RWPE2 (cell line): ENCODE measurements at regions not wholly inside any gene's neighbourhood (a gene's known extent, or its start where the extent isn't known, plus 50 kb on each side); places are given as distances from the start of the nearest gene placed in this dataset.

Experiments
- ATAC-seq: fragments of 200-7000 bp; cut with Tn5 transposase; 3 replicates; pipeline ENCODE4 v1.9.1; 2021; ENCODE audit warnings: low read depth
- DNase-seq: peaks from one replicate; pipeline ENCODE4 v3.0.0-alpha.2; 2020; ENCODE audit warnings: low spot score
- H3K27ac ChIP-seq: fragments of 450-650 bp; 2 replicates; pipeline ENCODE4 v1.5.1; 2017; ENCODE audit warnings: mild to moderate bottlenecking; ENCODE audit not compliant: poor library complexity, severe bottlenecking
- H3K27me3 ChIP-seq: fragments of 250-450 bp; sonication (Bioruptor Pico); 2 replicates; pipeline ENCODE4 v1.5.1; 2021; ENCODE audit warnings: mild to moderate bottlenecking, moderate library complexity; ENCODE audit not compliant: insufficient read depth, poor library complexity, severe bottlenecking
- H3K36me3 ChIP-seq: fragments of 250-450 bp; sonication (Bioruptor Pico); 2 replicates; pipeline ENCODE4 v1.5.1; 2020; ENCODE audit warnings: low read depth, mild to moderate bottlenecking, moderate library complexity
- H3K4me1 ChIP-seq: fragments of 250-450 bp; sonication (Bioruptor Pico); 2 replicates; pipeline ENCODE4 v1.5.1; 2021; ENCODE audit warnings: mild to moderate bottlenecking, moderate library complexity; ENCODE audit not compliant: insufficient read depth, poor library complexity, severe bottlenecking
- H3K4me3 ChIP-seq: fragments of 250-450 bp; sonication (Bioruptor Pico); 2 replicates; pipeline ENCODE4 v1.5.1; 2021; ENCODE audit warnings: mild to moderate bottlenecking, moderate library complexity; ENCODE audit not compliant: severe bottlenecking
- H3K9me3 ChIP-seq: fragments of 250-450 bp; sonication (Bioruptor Pico); 2 replicates; pipeline ENCODE4 v1.5.1; 2021; ENCODE audit warnings: mild to moderate bottlenecking, moderate library complexity; ENCODE audit not compliant: severe bottlenecking
- CTCF ChIP-seq: fragments of 450-650 bp; IDR thresholded peaks from one replicate; pipeline ENCODE4 v1.5.1; 2017; ENCODE audit warnings: mild to moderate bottlenecking, moderate library complexity; ENCODE audit not compliant: poor library complexity, severe bottlenecking

DNA sequence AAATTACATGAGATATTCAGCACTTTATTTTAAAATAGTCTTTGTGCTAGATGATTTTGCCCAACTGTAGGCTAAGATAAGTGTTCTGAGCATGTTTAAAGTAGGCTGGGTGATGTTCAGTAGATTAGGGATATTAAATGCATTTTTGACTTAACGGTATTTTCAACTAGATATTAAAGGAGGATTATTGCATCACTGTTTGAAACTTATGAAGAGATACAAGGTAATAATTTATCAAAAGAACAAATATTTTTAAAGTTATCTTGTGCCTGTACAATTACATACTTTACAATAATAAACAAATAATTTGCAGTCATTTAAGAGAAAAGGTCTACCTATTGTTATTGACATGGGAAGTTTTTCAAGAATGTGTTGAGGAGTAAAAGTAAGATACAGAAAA is 368.6 kb upstream of the DCN start:
- Histone ChIP-seq H3K4me1 (no peaks in the 10 kb centered on the region), H3K27me3 (no peaks in the 10 kb centered on the region), H3K9me3 (no peaks in the 10 kb centered on the region), H3K27ac (no peak overlapping the region), H3K4me3 (no peak overlapping the region), H3K36me3 (no peaks in the 10 kb centered on the region)
- TF ChIP-seq CTCF, result no peak
- no peak for ATAC-seq
- no peak for DNase-seq

DNA sequence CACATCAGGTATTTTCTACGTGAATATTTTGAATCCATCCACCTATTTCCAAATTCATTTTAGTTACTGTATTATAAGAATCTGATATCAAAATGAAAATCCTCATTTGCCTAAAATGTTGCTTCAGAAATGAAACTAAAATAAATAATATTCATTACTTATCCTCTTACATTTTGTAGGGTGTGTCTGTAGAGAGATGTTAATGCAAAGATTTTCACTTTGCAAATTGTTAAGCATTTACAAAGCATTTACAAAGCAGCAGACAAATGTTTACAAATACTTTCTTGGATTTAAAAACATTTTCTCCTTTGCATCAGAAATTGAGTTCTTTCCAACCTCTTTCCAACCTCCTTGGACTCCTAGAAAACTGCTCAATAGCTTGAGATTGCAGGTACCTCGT is 360.0 kb upstream of the DCN start:
- no peaks in the 10 kb centered on the region for H3K9me3 ChIP-seq
- no peak for TF ChIP-seq CTCF
- DNase-seq (no peak), ATAC-seq (no peak)
- H3K27me3 ChIP-seq, result no peaks in the 10 kb centered on the region
- no peak overlapping the region for H3K4me3 ChIP-seq
- no peaks in the 10 kb centered on the region for H3K4me1 ChIP-seq
- H3K36me3 ChIP-seq, result no peaks in the 10 kb centered on the region
- H3K27ac ChIP-seq, result no peak overlapping the region

DNA sequence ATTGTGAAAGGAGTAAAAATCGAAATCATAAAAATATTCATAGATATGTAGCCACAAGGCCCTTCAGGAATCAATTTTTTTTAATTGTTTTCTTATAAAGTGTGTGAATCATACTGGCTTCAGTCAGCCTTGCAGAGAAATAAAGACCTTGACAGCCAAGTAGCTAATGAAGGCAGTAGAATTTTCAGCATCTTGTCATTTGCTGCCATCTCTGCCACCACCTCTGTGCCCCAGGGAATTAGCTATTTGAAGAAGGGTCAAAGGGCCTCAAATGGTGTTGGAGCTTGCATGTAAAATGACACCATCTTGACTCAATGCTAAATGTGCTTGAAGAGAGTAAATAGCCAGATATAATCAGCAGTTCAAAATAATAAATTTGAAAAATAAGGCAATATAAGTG is 359.4 kb upstream of the DCN start:
- no peaks in the 10 kb centered on the region for H3K36me3 ChIP-seq
- no peak overlapping the region for H3K4me3 ChIP-seq
- H3K4me1 ChIP-seq, result no peaks in the 10 kb centered on the region
- no peaks in the 10 kb centered on the region for H3K27me3 ChIP-seq
- no peak for TF ChIP-seq CTCF
- DNase-seq (no peak), ATAC-seq (no peak)
- no peak overlapping the region for H3K27ac ChIP-seq
- no peaks in the 10 kb centered on the region for H3K9me3 ChIP-seq

- Histone ChIP-seq H3K36me3 (no peaks in the 10 kb centered on the region), H3K27me3 (no peaks in the 10 kb centered on the region), H3K4me1 (no peaks in the 10 kb centered on the region), H3K4me3 (no peak overlapping the region), H3K9me3 (no peaks in the 10 kb centered on the region), H3K27ac (no peak overlapping the region)
- DNase-seq (no peak), ATAC-seq (no peak)
- TF ChIP-seq CTCF, result no peak
Observed at GRCh38 chr12:91538418-91538817, 355.8 kb upstream of the DCN start.

GRCh38 chr12:91533366-91533765 is 350.7 kb upstream of the DCN start:
- H3K36me3 ChIP-seq, result no peaks in the 10 kb centered on the region
- no peaks in the 10 kb centered on the region for H3K9me3 ChIP-seq
- H3K27ac ChIP-seq, result no peak overlapping the region
- no peak for TF ChIP-seq CTCF
- no peaks in the 10 kb centered on the region for H3K27me3 ChIP-seq
- H3K4me3 ChIP-seq, result no peak overlapping the region
- no peak for ATAC-seq
- H3K4me1 ChIP-seq, result peaks cover 11% of the 10 kb centered on the region
- DNase-seq, result no peak
